Prostate gland (tissue), 2 donors: ENCODE measurements at regions not wholly inside any gene's neighbourhood (a gene's known extent, or its start where the extent isn't known, plus 50 kb on each side); places are given as distances from the start of the nearest gene placed in this dataset.

Source experiments
- POLR2A ChIP-seq: fragments of 450-650 bp; IDR thresholded peaks from one replicate; pipeline ENCODE4 v1.6.1; 2016; ENCODE audit warnings: antibody characterized with exemption, mild to moderate bottlenecking
- POLR2AphosphoS5 ChIP-seq: sonication (generic); formaldehyde crosslinking; IDR thresholded peaks from one replicate; pipeline ENCODE4 v1.6.1; 2017; ENCODE audit warnings: antibody characterized with exemption
- TF ChIP-seq, protein P1 (sequence below), 4 experiments: fragments of 200-600 bp in 2 of 4; fragments of 450-650 bp in 2 of 4; sonication (generic) in 2 of 4; IDR thresholded peaks; 1 replicate in 3 of 4; 2 replicates in 1 of 4; pipeline ENCODE4 v1.5.1; 2016 to 2019; ENCODE audit warnings: antibody characterized with exemption in 4 of 4, mild to moderate bottlenecking in 2 of 4, moderate library complexity in 2 of 4

GRCh38 chr9:135254176-135255032 lies 166.9 kb downstream of the OLFM1 start:
- TF ChIP-seq, protein P1, sequence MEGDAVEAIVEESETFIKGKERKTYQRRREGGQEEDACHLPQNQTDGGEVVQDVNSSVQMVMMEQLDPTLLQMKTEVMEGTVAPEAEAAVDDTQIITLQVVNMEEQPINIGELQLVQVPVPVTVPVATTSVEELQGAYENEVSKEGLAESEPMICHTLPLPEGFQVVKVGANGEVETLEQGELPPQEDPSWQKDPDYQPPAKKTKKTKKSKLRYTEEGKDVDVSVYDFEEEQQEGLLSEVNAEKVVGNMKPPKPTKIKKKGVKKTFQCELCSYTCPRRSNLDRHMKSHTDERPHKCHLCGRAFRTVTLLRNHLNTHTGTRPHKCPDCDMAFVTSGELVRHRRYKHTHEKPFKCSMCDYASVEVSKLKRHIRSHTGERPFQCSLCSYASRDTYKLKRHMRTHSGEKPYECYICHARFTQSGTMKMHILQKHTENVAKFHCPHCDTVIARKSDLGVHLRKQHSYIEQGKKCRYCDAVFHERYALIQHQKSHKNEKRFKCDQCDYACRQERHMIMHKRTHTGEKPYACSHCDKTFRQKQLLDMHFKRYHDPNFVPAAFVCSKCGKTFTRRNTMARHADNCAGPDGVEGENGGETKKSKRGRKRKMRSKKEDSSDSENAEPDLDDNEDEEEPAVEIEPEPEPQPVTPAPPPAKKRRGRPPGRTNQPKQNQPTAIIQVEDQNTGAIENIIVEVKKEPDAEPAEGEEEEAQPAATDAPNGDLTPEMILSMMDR (IDR thresholded peaks at IDR 0.05): no peak
- TF ChIP-seq POLR2A: no peak
- TF ChIP-seq POLR2AphosphoS5: no peak
